ENCODE measurements at regions not wholly inside any gene's neighbourhood (a gene's known extent, or its start where the extent isn't known, plus 50 kb on each side); places are given as distances from the start of the nearest gene placed in this dataset.

DNA sequence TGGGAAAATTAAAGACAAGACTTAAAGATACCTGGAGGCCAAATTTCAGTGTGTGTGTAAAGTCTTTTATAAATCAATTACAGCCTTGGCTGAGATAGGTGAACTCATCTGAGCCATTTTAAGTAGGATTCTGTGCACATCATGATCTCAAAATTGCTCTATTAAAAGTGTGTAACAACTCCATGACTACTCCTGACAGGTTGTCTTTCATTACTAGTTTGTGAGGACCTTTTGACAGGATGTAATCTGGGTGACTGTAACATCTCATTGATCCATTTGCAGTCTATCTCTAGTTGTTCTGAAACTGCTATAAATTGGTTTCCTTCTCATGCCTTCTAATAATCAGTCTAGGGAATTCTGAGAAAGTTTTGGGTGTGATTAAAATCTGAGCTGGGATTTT lies 753.3 kb downstream of the SLITRK5 start:
- Histone ChIP-seq H3K4me1 (ENCODE audit: control insufficient read depth, insufficient read depth, low read length) (no peaks in the 10 kb centered on the region), H3K36me3 (ENCODE audit: control insufficient read depth, insufficient read depth, low read length) (no peaks in the 10 kb centered on the region), H2BK5ac (ENCODE audit: low read depth, low read length, poor library complexity, severe bottlenecking) (no peak overlapping the region), H4K20me1 (ENCODE audit: insufficient read depth, low read length) (no peaks in the 10 kb centered on the region), H3K9me1 (ENCODE audit: insufficient read depth, low read length) (no peaks in the 10 kb centered on the region), H3K14ac (replicated peaks; ENCODE audit: low read depth, low read length) (no peak overlapping the region), H4K91ac (ENCODE audit: insufficient read depth, low read depth, low read length) (no peak overlapping the region), H3K27me3 (ENCODE audit: control insufficient read depth, insufficient read depth, low read length) (no peaks in the 10 kb centered on the region), H3K9ac (ENCODE audit: low read depth, low read length) (no peak overlapping the region), H3K56ac (ENCODE audit: extremely low read depth, insufficient read depth, low read length) (no peak overlapping the region), H3K23ac (ENCODE audit: low read depth, low read length) (no peak overlapping the region), H3K4ac (ENCODE audit: low read depth, low read length) (no peak overlapping the region), H2AK9ac (replicated peaks; ENCODE audit: low read depth, low read length, poor library complexity) (no peak overlapping the region), H2BK15ac (ENCODE audit: low read depth, low read length) (no peak overlapping the region), H3K18ac (ENCODE audit: low read depth, low read length) (no peak overlapping the region), H3K79me1 (ENCODE audit: low read depth in 1 of 2, low read length in 2 of 2) (no peaks in the 10 kb centered on the region), H3K4me3 (ENCODE audit: insufficient read depth, low read depth, low read length) (no peak overlapping the region), H3K9me3 (ENCODE audit: control insufficient read depth, insufficient read depth, low read length) (peaks cover 6% of the 10 kb centered on the region; the same call in 1 of the 2 replicates), H2AK5ac (ENCODE audit: low read depth, low read length) (no peak overlapping the region), H2AFZ (replicated peaks; ENCODE audit: low read length, poor library complexity) (no peak overlapping the region), H2BK20ac (ENCODE audit: low read depth, low read length) (no peak overlapping the region), H3K4me2 (ENCODE audit: low read depth, low read length) (no peak overlapping the region), H4K8ac (ENCODE audit: low read depth in 2 of 2, low read length in 2 of 2) (no peak overlapping the region), H2BK120ac (ENCODE audit: low read depth, low read length) (no peak overlapping the region), H4K5ac (ENCODE audit: low read depth, low read length) (no peak overlapping the region), H3K27ac (ENCODE audit: insufficient read depth, low read length) (no peak overlapping the region)
- no peak for TF ChIP-seq NFE2L2 (IDR thresholded peaks at IDR 0.05; ENCODE audit: low read depth, low read length)
- no peak for TF ChIP-seq MAZ (IDR thresholded peaks at IDR 0.05; ENCODE audit: borderline replicate concordance, low read depth, low read length)
- TF ChIP-seq CTCF (conservative IDR thresholded peaks at IDR 0.05; ENCODE audit: low read depth, low read length): no peak
- no peak for TF ChIP-seq MAFK (IDR thresholded peaks at IDR 0.05; ENCODE audit: low read depth, low read length)
- no peak for TF ChIP-seq USF2 (IDR thresholded peaks at IDR 0.05; ENCODE audit: low read depth, low read length)
- TF ChIP-seq MXI1 (IDR thresholded peaks at IDR 0.05; ENCODE audit: borderline replicate concordance, low read depth, low read length): no peak
- TF ChIP-seq CEBPB (IDR thresholded peaks at IDR 0.05; ENCODE audit: low read depth, low read length): no peak
- ChIA-PET CTCF (no interaction called here), POLR2A (ENCODE audit: unreplicated experiment) (no interaction called here)
- dilution Hi-C loops (cut with HindIII; ENCODE audit: low sequenced_read_pairs, unreplicated experiment) (no loop called here), intact Hi-C loops (cut with micrococcal nuclease) (no loop called here), in situ Hi-C loops (cut with MboI; ENCODE audit: low sequenced_read_pairs) (no loop called here)
- no peak for ATAC-seq (ENCODE audit: low read depth)
- BruUV-seq (replicated peaks): no TSS peak
- DNase-seq: no peak

Data from IMR-90 (cell line).